ENCODE measurements at regions not wholly inside any gene's neighbourhood (a gene's known extent, or its start where the extent isn't known, plus 50 kb on each side); places are given as distances from the start of the nearest gene placed in this dataset.

DNA sequence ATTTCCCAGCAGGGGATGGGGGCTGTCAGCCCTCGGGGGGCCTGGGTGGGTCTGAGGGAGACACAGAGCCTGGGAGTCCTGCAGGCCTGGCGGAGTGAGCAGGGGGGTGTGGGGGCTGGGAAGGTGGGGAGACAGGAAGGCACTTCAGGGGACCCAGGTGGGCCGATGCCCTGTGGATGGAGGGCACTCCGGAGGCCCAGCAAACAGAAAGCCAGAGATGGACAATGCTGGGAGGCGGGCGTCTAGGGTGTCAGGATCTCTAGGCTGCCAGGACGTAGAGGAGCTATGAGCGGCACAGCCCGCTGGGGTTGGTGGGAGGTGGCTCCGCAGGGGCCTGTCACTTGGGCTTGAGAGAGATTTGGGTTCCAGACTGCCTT is 87.6 kb upstream of the COL5A1 start:
- TF ChIP-seq, protein P1, sequence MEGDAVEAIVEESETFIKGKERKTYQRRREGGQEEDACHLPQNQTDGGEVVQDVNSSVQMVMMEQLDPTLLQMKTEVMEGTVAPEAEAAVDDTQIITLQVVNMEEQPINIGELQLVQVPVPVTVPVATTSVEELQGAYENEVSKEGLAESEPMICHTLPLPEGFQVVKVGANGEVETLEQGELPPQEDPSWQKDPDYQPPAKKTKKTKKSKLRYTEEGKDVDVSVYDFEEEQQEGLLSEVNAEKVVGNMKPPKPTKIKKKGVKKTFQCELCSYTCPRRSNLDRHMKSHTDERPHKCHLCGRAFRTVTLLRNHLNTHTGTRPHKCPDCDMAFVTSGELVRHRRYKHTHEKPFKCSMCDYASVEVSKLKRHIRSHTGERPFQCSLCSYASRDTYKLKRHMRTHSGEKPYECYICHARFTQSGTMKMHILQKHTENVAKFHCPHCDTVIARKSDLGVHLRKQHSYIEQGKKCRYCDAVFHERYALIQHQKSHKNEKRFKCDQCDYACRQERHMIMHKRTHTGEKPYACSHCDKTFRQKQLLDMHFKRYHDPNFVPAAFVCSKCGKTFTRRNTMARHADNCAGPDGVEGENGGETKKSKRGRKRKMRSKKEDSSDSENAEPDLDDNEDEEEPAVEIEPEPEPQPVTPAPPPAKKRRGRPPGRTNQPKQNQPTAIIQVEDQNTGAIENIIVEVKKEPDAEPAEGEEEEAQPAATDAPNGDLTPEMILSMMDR (IDR thresholded peaks at IDR 0.05; ENCODE audit: insufficient read depth, low read length) = no peak
- TF ChIP-seq, protein P2, sequence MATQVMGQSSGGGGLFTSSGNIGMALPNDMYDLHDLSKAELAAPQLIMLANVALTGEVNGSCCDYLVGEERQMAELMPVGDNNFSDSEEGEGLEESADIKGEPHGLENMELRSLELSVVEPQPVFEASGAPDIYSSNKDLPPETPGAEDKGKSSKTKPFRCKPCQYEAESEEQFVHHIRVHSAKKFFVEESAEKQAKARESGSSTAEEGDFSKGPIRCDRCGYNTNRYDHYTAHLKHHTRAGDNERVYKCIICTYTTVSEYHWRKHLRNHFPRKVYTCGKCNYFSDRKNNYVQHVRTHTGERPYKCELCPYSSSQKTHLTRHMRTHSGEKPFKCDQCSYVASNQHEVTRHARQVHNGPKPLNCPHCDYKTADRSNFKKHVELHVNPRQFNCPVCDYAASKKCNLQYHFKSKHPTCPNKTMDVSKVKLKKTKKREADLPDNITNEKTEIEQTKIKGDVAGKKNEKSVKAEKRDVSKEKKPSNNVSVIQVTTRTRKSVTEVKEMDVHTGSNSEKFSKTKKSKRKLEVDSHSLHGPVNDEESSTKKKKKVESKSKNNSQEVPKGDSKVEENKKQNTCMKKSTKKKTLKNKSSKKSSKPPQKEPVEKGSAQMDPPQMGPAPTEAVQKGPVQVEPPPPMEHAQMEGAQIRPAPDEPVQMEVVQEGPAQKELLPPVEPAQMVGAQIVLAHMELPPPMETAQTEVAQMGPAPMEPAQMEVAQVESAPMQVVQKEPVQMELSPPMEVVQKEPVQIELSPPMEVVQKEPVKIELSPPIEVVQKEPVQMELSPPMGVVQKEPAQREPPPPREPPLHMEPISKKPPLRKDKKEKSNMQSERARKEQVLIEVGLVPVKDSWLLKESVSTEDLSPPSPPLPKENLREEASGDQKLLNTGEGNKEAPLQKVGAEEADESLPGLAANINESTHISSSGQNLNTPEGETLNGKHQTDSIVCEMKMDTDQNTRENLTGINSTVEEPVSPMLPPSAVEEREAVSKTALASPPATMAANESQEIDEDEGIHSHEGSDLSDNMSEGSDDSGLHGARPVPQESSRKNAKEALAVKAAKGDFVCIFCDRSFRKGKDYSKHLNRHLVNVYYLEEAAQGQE (IDR thresholded peaks at IDR 0.05; ENCODE audit: insufficient replicate concordance, low read depth) = no peak

Measured in HL-60 (cell line).